Stimulated activated CD4-positive, alpha-beta T cell treated with anti-CD3 and anti-CD28 coated beads, Interleukin-15, amount 100 ng/mL, for 1 hour (primary cell): ENCODE measurements at regions not wholly inside any gene's neighbourhood (a gene's known extent, or its start where the extent isn't known, plus 50 kb on each side); places are given as distances from the start of the nearest gene placed in this dataset.
"Not testable (repeated sequence)": the region's sequence is repeated elsewhere in the genome, so short reads cannot be mapped to it uniquely, and the experiment has no call there.

Experiments used
- DNase-seq, 2 donors: peaks; one replicate each; pipeline ENCODE4 v3.0.0-alpha.2; 2020; ENCODE audit warnings: low read depth in 1 of 2, low spot score in 1 of 2

DNA sequence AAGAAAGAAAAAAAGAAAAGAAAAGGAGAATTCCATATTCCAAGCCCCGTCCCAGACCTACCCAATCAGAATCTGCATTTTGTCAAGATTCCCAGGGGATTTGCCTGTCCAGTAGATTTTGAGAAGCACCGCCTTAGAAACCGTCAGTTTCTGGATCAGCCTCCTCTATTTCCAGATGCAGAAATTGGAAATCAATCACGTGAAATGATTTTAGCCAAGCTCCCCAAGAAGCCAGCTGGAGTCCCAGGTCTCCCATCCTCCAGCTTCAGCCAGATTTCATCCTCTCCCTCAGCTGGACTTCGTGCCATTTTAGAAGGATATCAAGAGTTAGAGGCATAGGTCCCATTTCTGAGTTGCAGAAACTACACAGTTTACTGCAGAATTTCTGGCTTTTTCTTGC lies 629.3 kb downstream of the MID1IP1 start:
- DNase-seq, result no peak

DNA sequence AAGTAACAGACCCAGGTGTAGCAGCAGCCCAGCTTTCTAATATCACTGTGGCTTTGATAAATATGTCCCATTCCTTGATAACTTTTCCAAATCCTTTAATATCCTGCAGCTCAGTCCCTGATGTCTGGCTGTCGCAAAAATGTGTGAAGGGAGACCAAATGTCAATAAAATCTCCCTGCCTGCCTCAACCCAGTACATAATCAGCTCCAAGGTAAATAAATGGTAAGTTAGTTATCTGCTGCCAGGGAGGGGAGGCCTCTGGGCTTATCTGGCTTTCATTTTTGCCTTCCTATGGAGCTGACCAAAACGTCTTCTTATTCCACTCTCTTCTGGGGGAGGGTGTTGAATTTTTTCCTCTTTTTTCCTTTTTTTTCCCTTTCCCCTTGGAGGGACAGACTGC lies 630.6 kb downstream of the MID1IP1 start:
- DNase-seq, result no peak

DNA sequence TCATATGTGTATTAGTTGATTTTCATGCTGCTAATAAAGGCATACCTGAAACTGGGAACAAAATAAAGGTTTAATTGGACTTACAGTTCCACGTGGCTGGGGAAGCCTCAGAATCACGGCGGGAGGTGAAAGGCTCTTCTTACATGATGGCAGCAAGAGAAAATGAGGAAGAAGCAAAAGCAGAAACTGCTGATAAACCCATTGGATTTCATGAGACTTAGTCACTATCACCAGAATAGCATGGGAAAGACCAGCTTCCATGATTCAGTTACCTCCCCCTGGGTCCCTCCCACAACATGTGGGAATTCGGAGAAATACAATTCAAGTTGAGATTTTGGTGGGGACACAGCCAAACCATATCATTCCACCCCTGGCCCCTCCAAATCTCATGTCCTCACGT lies 633.4 kb downstream of the MID1IP1 start:
- DNase-seq, result not testable (repeated sequence)

DNA sequence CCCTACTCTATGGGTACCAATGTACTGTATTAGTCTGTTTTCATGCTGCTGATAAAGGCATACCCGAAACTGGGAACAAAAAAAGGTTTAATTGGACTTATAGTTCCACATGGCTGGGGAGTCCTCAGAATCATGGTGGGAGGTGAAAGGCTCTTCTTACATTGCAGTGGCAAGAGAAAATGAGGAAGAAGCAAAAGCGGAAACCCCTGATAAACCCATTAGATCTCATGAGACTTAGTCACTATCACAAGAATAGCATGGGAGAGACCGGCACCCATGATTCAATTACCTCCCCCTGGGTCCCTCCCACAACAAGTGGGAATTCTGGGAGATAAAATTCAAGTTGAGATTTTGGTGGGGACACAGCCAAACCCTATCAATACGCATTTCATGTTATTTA lies 635.3 kb downstream of the MID1IP1 start:
- DNase-seq, result not testable (repeated sequence)

DNA sequence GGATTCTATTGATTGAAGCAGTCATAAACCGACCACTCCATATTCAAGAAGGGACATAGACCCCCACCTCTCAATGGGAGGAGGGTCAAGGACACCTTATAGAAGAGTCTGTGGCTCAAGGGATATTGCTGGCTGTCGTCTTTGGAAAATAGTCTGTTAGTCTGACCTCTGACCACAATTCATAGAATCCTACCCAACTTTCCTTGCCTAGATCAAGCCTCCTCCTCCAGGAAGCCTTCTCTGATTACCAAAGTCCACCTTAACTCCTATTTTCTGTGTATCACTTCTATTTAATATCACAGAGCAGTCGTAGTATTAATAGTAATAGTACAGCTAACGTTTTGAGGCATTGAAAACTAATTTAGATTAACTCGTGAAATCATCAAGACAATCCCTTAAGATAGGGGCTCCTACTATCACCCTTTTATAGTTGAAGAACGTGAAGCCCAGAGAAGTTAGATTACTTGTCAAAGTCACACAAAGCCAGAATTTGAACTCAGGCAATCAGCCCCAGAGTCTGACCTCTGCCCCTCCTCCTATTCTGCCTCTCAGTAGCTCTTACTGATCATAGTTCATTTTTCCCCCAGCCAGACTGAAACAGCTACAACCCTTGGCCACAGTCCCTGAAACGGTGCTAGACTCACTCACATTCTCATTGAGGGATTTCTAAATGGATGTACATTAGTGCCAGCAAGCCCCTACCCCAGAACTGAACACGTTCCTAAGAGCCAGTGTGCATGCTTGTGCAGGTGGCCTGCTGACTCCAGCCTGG lies 636.6 kb downstream of the MID1IP1 start:
- DNase-seq, result no peak

DNA sequence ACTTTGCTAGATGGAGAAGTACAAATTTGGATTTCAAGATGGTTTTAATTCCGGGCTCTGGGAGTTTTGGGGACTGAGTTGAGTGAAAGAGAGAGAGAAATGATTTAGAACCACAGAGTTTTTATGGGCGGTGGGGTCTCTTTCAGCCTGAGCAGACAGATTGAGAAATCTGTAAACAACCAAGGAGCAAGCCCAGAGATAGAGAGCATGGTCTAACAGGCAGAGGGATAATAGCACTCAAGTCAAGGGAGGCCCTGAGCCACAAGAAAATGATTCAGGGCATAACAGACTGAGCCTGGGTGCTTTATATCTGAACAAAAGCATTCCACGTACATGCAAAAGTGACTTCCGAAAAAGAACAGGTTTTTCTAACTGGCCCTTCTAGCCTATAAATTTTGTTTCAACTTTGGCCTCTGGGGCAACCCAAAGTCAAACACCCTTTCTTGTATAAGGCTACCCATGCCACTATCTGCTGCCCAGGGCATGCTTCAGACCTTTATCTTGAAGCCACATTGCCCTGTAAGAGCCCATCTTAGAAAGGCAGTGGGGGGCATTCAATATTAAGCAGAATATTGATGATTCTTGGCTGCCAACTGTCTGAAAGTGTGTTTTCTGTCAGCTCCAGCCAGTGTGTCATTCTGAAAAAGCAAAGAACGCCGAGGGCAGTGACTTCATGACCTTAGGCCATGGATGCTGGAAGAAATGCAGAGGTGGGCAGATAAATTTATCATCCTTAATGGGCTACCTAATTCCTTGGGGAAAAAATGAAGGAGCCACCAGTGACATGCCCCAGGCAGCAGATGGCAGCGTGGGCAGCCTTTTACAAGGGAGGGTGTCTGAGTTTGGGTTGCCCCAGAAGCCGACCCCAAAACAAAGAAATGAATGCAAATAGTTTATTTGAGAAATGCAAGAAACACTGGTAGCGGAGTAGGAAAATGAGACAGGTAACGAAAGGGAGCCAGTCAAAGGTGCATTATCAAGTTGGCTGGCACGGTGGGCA lies 637.6 kb downstream of the MID1IP1 start:
- no peak for DNase-seq

DNA sequence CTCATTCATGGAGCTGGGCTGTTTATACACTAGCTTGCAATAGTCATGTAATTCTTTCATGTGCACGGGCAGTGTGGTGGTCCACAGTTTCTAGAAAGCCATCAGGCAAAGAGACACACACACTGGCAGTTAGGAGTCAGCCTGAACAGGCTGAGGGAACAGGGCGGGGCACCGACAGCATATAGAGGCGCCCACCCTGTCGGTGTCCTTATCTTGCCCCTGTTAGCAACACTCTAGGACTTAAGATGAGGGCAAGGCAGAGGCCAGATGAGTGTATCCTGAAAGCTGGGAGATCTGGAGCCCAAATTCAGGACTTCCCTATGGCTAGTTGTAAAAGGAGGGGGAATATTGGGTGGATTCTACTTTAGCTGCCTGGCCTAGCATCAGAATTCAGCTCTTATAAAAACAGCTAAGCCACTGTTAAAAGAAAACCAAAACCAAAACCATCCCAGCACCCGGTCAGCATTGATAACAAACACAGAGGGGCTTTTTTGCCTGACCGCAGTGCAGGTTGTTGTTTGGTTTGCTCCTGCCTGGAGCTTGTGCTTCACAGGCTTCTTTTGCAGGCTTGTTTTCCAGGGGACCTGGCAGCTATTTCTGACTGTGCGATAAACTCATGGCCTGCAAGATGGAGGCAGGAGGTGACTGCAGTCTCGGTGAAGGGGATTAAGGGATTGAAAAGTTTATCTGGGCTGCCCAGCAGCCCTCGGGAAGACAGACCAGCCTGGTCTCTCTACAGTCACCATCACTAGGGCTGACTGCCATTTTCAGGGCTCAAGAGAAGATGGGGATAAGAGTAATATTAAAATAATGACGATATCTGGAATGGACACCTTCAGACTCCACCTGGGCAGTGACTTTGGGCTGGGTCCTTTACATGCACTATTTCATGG lies 638.9 kb downstream of the MID1IP1 start:
- DNase-seq, result no peak

DNA sequence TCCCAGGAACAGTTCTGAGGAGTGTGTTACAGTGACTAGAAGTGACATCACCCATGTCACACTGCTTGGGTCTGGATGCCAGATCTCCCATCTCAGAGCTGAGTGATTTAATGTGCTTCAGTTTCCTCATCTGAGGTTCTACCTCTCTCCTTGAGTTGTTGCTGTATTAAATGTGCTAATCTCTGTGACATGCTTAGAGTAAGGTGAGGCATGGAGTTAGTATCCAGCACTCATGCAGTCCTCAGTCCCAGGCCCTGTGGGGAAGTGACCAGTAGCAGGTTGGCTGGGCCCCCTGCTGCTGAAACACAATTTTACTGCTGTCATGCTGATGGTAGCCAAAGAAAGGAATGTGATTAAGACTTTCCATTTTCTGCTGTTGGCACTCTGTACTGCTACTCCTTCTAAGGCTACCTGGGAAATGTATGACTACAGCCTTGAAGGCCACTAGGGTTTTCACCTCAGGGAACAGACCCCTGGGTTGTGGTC lies 639.6 kb downstream of the MID1IP1 start:
- no peak for DNase-seq

DNA sequence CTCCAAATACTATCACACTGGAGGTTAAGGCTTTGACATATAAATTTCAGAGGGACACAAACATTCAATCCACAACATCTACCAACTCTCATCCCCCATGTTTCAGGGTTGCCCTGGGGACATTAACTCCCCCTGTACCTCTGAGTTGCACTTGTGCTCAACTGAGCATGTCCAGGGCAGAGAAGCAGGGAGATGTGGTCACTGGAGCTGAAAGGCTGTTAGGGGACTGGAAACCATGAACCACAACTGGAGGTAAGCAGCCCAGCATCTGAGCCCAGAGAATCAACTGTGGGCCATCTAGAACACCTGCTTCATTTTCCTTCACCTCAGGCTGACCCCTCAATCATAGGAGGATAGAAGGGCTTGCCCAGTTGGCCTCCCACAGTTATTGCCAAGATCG lies 641.1 kb downstream of the MID1IP1 start:
- DNase-seq, result no peak

DNA sequence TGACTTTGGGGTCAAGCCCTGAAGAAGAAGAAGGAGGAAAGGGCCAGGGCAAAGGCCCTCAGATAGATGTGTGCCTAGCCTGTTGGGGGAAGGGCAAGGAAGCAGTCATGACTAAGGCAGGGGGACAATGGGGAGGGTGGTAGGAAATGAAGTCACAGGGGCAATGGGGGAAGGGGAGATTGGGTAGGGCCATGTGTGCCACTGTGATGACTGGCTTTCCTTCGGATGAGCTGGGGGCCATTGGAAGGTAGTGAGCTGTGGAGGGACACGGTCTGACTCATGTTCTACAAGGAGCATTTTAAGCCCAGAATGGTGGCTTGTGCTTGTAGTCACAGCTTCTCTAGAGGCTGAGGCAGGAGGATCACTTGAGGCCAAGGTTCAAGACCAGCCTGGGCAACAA lies 642.0 kb downstream of the MID1IP1 start:
- no peak for DNase-seq

DNA sequence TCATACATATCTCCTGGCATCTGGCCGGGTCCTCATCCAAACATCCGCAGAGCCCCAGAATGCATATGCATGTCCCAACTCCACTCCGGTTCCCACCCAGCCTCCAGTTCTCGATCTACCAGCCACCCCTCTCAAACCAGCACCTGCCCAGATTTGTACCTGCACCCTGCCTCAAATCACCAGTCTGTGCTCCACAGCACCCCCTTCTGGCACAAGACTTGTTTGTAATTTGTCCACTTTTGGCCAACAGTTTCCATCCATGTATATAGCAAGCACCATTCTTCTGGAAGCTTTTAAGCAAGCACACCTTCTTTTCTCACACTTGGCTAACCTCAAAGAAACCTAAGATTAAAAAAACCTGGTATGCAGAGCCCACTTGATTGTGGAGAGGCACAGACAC lies 644.1 kb downstream of the MID1IP1 start:
- peak in 1 of 2 donors; percentile 2 for DNase-seq

DNA sequence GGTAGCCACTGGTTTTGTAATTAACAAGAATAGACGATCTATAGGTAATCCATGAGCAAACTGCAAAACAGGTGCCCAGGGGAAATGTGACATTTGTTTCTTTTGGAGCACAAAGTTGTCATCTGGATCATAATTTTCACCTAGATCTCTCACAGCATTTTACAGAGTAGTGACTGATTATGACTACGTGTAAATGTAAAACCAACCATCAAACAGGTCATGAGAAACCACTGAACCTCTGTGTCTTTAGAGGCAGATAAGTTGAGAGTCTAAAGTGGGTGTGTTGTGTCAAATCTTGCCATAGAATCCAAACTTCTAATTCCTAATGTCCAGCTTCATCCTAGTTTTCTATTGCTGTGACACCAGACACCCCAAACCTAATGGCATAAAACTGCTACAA lies 648.1 kb downstream of the MID1IP1 start:
- DNase-seq, result no peak

DNA sequence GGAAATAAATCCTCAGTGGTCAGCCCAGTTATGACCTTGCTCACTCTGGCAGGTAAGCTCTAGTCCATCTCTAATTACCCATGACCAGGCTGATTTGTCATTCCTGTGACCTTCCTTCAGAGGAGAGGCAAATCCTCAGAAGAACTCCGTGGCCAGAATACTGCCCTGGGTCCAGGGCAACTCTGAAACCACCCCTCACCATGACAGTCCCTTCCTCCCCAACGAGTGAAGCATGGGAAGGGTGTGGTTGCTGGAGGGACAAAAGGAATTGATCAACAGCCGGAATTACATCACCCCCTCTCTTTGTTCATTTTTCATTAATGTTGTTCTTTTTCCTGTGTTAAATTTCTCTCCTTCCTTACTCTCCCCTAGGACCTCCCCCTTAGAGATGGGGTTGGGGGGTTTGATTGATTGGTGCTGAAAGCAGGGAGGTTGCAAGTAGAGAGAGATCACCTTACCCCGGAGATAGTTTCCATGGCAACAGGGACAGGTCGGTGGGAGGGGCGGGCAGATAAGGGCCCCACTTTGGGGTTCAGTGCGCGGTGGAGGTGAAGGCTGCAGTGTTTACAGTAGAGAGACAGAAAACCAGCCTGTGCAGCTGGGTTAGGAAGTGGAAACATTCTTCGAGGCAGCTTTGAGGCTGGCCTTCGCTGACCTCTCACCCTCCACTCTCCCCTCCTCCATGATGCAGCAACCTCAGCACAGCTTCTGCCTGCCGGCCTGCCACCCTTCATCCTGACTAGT lies 647.4 kb downstream of the BCOR start:
- no peak for DNase-seq

DNA sequence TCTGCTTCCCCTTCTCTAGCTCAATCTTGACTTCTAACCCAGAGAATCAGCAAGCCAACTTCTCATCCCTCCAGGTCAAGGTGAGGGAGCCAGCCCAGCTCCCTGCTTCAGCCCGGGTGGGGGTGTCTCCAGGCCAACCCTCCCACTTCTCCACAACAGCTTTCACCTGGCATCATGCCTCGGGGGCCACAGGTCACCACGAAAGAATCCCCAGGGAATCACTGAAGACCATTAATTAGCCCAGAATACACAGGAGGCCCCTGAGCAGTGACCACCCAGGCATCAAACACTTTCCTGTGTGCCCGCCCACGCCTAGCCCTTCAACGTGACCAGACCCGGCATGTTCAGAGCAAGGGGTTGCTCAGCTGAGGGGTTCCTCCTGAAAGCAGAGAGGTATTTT lies 646.7 kb downstream of the BCOR start:
- no peak for DNase-seq

DNA sequence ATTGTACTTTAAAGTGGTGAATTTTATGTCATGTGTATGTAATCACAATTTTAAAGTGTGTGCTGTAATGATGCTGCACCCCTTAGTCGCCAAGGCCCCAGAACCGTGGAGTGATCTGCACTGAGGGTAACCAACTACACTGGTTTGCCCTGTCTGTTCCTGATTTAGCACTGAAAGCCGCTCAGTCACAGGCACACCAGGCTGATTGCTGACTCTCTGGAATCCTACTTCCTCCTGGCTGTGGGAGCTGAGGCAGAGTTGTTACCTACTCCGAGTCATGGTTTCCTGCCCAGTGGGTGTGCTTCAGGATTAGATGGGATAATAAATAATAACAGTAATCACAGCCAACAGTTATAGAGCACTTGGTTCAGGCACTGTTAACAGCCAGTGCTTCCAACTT lies 645.4 kb downstream of the BCOR start:
- DNase-seq, result no peak

DNA sequence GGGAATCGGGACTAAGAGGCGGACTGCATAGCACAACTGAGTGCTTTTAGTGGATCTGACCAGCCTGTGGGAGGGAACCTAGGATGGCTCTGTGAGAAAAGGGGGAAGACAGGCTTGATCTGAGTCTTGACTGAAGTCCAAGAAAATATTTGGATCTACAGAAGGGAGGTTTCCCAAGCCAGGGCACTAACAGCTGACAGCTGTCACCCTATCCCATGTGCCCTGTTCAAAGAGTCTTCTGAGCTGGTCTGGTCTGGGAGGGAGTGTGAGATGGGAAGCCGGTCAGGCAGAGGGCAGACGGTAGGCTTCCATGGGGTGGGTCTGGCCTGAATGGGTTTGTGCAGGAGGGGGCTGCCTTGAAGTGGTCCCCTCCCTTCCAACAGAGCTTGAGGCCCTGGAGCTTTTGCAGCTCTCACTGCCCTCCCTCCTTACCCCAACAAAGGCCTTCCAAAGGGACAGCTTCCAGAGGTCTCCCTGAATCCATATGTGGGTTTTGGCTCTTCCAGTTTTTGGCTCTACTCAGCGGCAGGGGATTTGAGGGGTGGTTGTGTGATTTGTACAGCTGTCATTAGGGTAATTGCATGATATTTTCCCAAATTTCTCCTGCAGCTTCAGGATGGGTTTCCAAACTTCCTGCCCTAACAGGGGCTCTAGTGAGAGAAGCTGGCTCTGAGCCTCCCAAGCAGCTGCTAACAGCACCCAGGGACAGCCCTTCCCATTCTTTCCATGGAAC lies 643.7 kb downstream of the BCOR start:
- no peak for DNase-seq

DNA sequence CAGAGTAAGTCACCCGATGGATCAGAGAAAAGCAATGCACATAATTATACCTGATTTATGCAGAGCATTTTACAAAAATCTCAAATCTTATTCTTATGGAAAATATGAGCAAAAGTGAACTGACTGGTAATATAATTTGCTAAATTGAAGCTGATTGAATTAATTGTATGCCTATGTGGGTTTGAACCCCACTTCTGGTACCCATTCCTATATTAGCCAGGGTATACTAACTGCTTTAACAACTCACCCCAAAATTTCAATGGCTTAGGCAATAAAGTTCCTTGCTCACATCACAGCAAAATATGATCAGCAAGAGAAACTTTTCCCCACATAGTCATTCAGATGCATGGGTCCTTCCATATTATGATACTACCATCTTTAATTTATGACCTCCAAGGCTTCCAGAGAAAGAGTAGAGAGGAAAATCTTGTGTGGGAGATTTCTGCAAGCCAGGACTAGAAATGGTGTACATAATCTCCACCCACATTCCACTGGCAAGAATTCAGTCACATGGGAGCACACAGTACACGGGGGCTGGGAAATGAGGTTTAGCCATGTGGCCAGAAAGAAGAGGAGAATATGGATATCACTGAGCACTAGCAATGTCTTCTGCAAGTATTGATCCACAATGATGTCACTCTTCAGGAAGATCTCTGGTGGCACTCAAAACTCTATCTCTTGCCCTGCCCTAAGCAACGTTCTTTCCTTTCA lies 640.7 kb downstream of the BCOR start:
- DNase-seq, result no peak

DNA sequence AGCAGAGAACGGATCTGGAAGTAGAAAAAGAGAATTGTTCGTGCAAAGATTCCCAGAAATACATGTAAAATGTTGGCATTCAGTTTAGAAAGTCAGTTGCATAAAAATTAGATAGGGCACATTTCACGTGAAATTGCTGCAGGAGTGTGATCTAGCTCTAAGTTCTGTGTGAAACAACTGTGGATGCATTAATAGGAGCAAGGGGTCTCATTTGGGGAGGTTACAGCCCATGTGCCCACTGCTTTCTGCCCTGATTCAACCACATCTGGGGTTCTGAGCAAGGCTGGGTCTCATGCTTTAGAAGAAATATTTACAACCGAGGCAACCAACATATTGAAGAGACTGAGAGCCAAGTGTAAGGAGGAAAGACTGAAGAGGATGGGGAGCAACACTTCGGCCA lies 639.0 kb downstream of the BCOR start:
- DNase-seq, result no peak

DNA sequence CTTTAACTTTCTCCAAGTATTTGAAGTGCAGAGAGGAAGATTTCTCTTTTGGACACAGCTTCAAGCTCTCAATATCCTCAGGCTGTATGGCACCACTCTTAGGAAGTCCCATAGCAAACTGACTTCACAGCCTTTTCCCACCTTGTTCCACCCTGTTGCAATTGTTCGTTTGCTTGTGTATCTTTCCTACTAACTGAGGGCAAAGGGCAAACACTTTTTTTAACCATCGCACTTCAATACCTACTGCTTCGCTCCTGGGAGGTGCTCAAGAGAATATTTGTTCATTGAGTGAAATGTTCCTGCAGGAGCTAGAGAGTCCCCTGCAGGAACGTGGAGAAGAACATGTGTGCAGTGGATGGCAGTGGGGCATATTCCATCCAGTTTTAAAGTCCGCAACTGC lies 638.6 kb downstream of the BCOR start:
- no peak for DNase-seq
